Dermis blood vessel endothelial cell (primary cell): ENCODE measurements at regions not wholly inside any gene's neighbourhood (a gene's known extent, or its start where the extent isn't known, plus 50 kb on each side); places are given as distances from the start of the nearest gene placed in this dataset.
A peak's percentile ranks its signal among the peaks of the same experiment; 100 is the strongest.

Source experiments
- DNase-seq: peaks from one replicate; pipeline ENCODE4 v3.0.0; 2010

GRCh38 chr14:86662334-86662733 lies 1132.4 kb downstream of the FLRT2 start:
- no peak for DNase-seq

GRCh38 chr14:86654558-86655184 lies 1124.7 kb downstream of the FLRT2 start:
- DNase-seq, result peak; percentile 23

GRCh38 chr14:86652526-86652925 lies 1122.6 kb downstream of the FLRT2 start:
- DNase-seq, result no peak

GRCh38 chr14:86646696-86647690 lies 1117.0 kb downstream of the FLRT2 start:
- DNase-seq, result no peak

- DNase-seq, result no peak
Measured at GRCh38 chr14:86646125-86646524, 1116.2 kb downstream of the FLRT2 start.

GRCh38 chr14:86641310-86641709 lies 1111.4 kb downstream of the FLRT2 start:
- no peak for DNase-seq

GRCh38 chr14:86640288-86640687 lies 1110.3 kb downstream of the FLRT2 start:
- no peak for DNase-seq

GRCh38 chr14:86639666-86640065 lies 1109.7 kb downstream of the FLRT2 start:
- DNase-seq, result no peak

GRCh38 chr14:86639146-86639545 lies 1109.2 kb downstream of the FLRT2 start:
- DNase-seq, result no peak

GRCh38 chr14:86627080-86627479 lies 1097.1 kb downstream of the FLRT2 start:
- DNase-seq, result no peak

GRCh38 chr14:86626530-86626929 lies 1096.6 kb downstream of the FLRT2 start:
- DNase-seq, result no peak

- no peak for DNase-seq
Measured at GRCh38 chr14:86625637-86626036, 1095.7 kb downstream of the FLRT2 start.

- no peak for DNase-seq
Measured at GRCh38 chr14:86619726-86620125, 1089.8 kb downstream of the FLRT2 start.

- no peak for DNase-seq
Measured at GRCh38 chr14:86613786-86614185, 1083.8 kb downstream of the FLRT2 start.

GRCh38 chr14:86613126-86613525 lies 1083.2 kb downstream of the FLRT2 start:
- no peak for DNase-seq

GRCh38 chr14:86604561-86604960 lies 1074.6 kb downstream of the FLRT2 start:
- no peak for DNase-seq

- no peak for DNase-seq
Measured at GRCh38 chr14:86602263-86602662, 1072.3 kb downstream of the FLRT2 start.

- DNase-seq, result no peak
Measured at GRCh38 chr14:86601813-86602212, 1071.9 kb downstream of the FLRT2 start.

- DNase-seq, result no peak
Measured at GRCh38 chr14:86597279-86597678, 1067.3 kb downstream of the FLRT2 start.

GRCh38 chr14:86596024-86596423 lies 1066.1 kb downstream of the FLRT2 start:
- DNase-seq, result no peak

GRCh38 chr14:86575141-86575540 lies 1045.2 kb downstream of the FLRT2 start:
- DNase-seq, result no peak

GRCh38 chr14:86574778-86575129 lies 1044.8 kb downstream of the FLRT2 start:
- DNase-seq, result no peak

- no peak for DNase-seq
Measured at GRCh38 chr14:86574051-86574777, 1044.3 kb downstream of the FLRT2 start.
